ENCODE measurements at regions not wholly inside any gene's neighbourhood (a gene's known extent, or its start where the extent isn't known, plus 50 kb on each side); places are given as distances from the start of the nearest gene placed in this dataset.

DNA sequence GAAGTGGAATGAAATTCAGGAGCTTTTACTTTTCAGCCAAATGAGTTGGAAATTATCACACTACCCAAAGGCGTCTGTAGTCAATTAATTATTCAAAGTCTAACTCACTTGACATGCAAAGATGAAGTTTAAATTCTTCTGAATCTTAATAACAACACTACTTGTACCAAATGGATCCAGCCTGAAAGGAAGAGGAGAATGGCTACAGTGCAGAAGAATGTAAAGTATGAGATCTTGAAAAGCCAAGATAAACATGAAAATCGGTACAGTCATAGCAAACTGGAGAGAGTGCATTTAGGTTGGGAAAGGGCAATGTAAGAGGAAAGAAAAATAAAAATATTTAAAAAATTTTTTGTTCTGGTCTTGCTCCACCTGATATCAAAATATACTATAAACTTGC lies 195.5 kb downstream of the SIM1 start:
- no peak for DNase-seq

DNA sequence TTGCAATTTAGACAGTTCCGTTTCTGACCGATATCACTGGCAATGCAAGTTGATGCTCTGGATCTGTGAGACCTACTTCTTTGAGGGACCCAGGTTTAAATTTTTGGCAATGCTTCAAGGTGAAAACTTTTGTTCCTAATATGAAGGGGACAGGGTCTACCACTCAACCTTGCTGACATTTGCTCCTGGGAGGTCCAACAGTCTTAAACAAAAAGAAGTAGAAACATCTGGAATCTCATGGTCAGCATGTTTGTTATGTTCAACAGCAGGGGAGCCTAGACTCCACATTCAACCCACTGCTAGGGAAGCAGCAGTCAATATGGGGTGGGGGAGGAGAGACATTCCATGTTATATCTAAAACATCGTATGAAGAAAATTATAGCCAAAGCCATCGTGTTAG lies 196.4 kb downstream of the SIM1 start:
- intact Hi-C loops (cut with DNase I), result no loop called here
- no peak for DNase-seq

More for the DNA sequence above, 195.5 kb downstream of the SIM1 start:
- intact Hi-C loops (cut with DNase I), result no loop called here

DNA sequence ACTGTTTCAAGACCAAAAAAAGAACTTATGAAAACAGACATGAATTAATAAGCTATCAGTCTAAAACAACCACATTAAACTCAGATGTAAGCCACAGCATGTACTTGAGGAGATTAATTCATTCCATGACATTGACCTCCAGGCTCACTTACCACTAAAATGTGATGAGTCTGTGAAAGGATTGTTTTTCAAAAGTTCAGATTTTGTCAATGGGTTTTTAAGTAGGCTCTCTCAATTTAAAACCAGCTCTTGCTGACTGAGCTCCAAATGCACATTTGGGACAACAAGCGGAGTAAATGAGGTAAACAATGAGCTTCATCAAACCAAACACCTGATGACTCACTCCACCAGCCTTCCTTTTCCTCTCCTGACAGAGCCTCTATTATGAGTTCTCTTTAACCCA lies 197.0 kb downstream of the SIM1 start:
- intact Hi-C loops (cut with DNase I), result no loop called here

DNA sequence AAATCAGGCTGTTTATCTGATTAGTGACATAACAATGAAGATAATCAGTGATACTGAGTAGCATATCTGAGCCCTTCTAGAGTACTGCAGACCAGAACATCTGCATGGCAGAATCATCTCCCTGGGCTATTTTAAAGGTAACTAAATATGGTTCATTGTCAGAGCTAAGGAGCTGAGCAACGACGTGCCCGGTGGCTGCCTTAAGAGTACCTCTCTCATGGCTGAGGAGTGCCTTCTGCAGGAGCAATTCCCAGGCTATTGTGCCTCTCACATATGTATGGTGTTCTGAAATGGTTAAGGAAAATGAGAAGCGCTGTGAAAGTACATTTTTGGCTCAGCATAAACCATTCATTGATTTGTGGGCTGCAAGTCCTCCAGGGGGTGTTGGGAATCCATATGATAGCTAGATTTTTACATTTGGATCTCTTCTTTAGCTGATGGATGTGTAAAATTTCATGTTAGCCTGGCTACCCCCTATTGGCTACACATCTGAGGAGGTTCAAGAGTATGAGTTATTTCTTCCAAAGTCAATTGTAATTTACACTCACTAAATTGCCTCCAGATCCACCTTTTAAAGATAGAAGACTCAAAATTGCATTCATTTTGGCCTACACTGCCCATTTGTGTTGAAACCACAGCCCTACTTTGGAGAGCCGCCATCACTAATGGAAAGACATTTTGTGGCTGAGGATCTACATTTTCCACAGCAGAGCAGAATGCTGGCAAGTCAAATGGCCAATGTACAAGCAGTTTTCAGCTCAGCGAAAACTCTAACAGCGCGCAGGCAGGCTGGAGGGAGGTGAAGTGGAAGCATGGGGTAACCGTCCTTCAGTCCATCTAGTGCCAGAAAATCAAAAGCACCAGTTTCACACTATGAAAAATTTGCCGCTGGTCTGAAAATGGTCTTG lies 198.0 kb downstream of the SIM1 start:
- peak in 1 of 10 donors; percentile 59 for DNase-seq
- intact Hi-C loops (cut with DNase I), result no loop called here

More for the DNA sequence above, 197.0 kb downstream of the SIM1 start:
- no peak for DNase-seq

DNA sequence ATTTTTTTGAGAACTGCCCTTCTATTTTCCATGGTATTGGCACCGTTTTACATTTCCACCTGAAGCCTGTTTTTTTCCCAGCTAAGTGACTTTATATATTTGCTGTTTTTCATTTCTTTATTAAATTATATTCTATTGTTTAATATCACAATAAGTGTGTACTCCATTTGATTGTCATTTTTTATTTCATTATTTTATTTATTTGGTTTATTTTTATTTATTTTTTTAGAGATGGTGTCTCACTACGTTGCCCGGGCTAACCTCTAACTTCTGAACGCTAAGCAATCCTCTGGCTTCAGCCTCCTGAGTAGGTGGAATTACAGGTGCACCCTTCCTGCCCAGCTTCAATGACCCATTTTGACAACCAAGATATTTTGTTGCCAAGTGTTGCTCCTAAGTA lies 202.6 kb downstream of the SIM1 start:
- DNase-seq, result no peak
- intact Hi-C loops (cut with DNase I), result no loop called here

DNA sequence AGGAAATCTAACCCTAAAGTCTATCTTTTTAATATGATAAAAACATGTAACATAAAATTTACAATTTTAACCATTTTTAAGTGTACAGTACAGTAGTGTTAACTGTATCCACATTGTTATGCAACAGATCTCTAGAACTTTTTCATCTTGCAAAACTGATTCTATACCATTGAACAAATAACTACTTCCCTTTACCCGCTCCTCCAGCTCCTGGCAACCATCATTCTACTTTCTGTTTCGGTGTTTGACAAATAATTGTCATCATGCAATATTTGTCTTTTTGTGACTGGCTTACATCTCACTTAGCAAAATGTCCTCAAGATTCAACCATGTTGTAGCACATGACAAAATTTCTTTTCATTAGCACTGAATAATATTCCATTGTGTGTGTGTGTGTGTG lies 203.2 kb downstream of the SIM1 start:
- intact Hi-C loops (cut with DNase I), result no loop called here
- DNase-seq, result no peak

DNA sequence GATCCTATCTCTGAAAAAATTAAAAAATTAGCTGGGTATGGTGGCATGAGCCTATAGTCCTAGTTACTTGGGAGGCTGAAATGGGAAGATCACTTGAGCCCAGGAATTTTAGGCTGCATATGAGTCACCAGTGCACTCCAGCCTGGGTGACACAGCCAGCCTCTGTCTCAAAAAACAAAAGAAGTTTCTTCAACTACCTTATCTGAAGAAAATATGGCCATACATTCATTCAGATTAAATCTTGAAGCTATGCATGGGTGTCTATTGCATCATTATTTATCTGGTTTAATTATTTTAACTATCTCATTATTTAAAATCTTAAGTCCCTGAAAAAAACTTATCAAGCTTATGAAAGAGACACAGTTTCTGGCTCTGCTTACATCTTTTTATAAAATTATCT lies 204.1 kb downstream of the SIM1 start:
- DNase-seq, result no peak
- intact Hi-C loops (cut with DNase I), result no loop called here

DNA sequence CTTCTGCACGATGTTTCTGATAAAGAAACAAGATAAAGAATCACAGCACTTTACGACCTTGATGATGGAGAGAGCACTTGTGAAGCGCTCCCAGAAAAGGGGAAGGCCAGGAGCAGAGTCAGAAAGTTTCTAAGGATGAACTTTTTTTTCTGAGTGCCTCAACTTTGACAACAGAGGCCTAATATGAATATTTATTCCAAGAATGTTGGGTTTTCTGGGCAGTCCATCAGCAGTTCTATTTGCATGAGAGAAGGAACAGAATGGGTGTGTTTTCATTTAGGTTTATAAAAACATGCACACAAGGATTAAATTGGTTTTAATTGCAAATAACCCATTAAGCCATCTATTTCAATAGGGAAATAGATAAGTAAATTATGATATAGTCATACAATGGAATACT lies 204.9 kb downstream of the SIM1 start:
- intact Hi-C loops (cut with DNase I), result no loop called here
- DNase-seq, result no peak

DNA sequence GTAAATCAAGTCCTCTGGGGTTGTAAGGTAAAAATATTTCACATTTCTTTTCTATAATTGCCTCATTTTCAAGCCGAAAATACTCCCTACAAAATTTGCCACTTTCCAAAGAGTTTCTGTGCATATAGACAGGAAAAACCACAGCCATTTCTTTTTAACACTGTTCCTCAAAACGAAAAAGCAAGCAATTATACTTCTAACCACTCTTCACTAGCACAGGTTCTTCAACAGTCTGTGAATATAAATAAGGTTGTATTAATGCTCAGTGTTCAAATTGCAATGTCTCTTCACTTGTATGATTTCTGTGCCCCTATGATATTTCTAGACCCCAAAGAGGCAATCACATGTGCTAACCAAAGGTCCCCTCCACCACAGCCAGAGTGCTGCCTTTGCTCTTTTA lies 206.0 kb downstream of the SIM1 start:
- no peak for DNase-seq
- intact Hi-C loops (cut with DNase I), result no loop called here

DNA sequence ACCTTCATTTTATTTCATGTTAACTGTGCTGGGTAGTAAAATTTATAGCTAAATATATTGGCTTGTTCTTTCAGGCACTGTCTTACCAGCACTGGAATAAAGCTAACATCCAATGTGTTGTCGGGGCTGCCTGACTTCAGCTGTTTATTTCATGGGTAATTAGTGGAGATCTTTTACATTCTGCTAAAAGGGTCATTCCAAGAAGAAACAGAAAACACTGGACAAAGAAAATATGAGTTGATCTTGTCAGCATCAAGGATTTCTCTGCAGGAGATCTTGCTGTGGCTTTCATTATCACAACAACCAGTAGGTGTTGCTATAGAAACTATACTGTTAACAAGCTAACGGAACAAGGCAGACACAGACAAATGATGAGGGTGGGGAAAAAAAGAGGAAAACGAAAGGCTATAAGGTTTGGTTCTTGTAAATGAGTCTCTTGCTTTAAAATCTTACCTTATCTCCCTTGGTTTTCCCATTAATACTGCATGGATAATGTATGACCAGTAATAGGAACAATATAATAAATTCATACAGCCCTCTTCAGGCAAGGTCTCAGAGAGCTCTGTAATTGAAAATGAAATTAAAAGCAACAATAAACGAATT lies 206.8 kb downstream of the SIM1 start:
- intact Hi-C loops (cut with DNase I), result no loop called here
- DNase-seq, result no peak

DNA sequence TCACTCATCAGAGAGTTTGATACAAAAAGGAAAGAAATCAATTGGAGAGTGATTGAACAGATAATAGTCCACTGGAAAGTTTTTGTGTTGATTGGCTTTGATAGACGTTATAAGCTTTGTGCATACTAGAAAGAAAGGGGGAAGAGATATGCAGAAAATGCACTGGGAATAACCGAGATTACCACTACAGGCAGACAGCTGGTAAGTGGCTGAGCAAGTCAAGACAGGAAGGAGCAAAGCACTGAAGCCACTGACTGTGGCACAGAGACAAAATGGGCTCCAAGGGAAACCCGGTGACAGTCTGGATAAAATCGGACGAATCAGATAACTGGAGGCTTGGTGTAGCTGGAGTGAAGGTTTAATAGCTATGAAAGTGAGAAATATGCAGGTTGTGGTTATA lies 209.0 kb downstream of the SIM1 start:
- DNase-seq, result no peak
- intact Hi-C loops (cut with DNase I), result no loop called here

DNA sequence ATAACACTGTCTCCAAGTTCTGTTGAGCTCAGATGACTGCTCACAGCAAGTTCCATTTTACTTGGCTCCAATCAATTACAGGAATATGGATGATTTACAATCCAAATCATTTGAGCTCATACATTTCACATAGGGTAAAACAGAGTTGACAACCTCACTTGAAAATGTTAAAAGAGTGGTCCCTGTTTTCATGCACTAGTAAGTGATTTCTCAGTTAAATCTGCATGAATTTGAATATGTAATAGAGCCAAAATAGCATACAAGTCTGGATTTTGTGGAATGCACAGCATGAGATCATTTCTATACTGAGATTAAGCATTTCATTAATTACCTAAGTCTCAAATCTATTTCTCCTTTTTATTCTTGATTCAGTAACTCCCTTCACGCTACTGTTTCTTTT lies 217.6 kb downstream of the SIM1 start:
- DNase-seq, result no peak
- intact Hi-C loops (cut with DNase I), result no loop called here

DNA sequence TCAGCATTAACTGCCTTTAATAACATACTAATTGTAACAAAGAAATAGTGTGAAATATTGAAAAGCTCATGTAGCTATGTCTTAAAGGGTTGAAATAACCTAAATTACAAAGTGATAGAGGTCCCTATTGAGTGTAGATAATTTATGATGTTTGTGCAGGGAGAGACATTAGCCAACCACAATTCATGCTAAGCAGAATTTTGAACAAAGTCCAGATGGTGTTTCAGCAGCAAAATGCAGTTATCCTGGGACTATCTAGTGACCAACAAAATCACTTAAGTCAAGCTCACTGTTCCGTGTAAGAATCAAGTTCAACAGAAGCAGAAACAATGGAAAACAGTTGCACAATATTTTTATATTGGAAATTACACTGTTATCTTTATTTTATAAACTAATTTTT lies 218.5 kb downstream of the SIM1 start:
- DNase-seq, result no peak
- intact Hi-C loops (cut with DNase I), result no loop called here

DNA sequence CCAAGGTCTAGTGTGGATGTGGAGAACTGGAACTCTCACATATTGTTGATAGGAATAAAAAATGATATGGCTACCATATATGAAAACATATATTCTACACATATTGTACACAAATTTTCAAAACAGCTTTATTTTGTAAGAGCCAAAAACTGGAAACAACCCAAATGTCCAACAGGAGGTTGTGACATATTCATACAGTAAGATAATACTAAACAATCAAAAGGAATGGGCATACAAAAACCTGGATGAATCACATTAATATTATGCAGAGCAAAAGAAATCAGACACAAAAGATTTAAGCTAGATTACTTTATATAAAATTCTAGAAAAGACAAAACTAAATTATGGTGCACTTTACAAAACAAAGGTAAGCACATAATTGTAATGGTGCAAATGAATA lies 223.9 kb downstream of the SIM1 start:
- no peak for DNase-seq
- intact Hi-C loops (cut with DNase I), result no loop called here

DNA sequence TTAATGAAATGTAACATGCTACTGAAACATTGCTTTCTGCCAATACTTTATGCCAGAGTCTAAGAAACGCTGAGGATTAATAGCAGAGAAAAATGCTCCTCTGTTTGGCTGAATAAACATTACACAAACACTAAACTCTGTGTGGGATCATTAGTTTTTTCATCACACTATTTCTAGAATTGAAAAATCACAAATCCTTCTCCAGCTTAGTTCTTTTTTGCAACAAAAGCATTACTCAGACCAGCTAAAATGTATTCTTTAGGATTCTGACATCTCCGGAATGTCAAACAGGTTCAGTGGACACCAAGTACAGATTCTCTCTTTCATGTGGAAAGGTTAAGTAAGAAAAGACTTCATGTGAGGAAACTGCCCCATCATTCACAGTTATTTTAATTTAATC lies 226.9 kb downstream of the SIM1 start:
- intact Hi-C loops (cut with DNase I), result no loop called here
- no peak for DNase-seq

DNA sequence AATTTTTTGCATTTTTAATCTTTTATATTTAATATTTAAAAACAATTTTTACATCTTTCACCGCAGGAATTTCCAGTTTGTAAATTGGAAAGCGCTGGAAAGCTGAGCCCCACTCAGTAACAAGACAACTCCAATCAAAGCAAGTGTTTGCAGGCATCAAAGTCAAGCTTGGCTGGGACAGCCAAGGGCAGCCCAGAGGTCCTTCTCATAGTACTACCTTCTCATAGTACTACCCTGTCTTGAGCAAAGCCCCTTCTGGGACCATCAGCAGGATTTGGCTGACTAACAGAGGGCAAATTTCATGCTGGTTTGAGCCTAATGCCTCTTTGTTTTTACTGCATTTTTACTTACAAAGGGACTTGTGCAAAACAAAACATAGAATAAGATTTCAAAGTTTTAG lies 228.3 kb downstream of the SIM1 start:
- peak in 1 of 10 donors; percentile 32 for DNase-seq
- intact Hi-C loops (cut with DNase I), result no loop called here

DNA sequence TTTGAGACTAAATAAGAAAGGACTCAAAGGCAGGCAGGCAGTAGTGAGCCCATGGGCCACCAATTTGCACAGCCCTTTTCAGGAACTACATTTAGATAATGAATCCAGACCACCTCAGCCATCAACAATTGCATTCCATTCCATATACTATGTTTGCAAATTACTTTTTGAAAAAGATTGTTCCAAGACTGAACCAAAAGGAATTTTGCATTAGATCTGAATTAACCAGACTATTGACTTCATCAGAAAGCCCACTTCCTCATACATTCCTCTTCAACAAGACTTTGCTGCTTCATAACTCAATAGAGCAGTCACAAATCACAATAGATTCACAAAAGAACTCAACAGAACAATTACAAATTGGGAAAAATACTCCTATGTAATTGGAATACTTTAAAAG lies 229.1 kb downstream of the SIM1 start:
- DNase-seq, result no peak
- intact Hi-C loops (cut with DNase I), result no loop called here

DNA sequence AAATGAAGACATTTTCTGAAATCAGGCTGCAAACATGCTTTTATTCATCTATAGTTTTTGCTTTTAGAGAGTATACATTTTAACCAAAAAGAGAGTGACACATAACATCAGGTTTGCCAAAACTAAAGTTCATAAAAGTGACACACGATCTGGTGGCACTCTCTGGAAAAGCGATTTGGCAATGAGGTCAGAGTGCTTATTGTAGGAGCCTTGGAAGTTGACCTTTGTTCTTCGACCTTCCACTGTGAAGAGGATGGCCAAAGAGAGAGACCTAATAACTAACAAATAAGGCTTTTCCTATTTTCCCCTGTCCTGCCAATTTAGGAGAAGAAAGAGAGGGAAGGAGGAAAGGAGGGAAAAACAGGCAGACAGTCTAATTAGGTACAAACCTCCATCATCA lies 230.1 kb downstream of the SIM1 start:
- intact Hi-C loops (cut with DNase I), result no loop called here
- DNase-seq, result no peak

DNA sequence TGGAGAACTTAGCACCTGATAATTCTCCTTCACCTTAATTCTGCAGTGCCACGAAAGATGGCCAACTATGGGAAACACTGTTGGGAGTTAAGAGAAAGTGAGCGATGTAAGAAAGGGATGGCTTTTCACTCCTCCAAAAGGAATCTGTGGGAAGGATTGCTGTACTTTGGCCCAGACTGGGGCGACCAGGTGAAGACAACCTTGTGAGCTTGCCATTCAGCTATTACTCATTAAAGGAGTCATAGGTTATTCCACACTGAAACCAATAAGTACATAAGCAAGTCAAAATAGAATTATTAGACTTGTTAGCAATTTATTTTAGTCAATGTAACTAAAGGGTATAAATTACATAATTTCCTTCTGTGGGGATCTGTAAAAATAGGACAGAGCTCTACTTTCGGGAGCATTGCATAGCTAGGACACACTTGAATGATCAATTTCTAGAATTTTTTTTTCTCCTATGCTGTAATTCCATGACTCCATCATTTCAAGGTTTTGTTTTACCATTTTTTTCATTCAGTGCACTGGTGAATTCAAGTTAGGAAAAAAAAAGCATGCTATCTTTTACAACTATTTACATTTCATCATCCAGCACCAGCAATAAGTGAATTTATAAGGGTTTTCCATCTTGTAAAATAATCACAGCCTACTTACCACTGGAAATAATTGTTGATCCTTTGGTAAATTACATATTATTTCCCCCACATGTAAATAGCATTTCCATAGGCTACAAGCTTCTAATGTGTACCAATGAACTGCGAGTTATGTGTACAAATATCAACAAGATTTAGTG lies 231.7 kb downstream of the SIM1 start:
- intact Hi-C loops (cut with DNase I), result no loop called here
- DNase-seq, result no peak

DNA sequence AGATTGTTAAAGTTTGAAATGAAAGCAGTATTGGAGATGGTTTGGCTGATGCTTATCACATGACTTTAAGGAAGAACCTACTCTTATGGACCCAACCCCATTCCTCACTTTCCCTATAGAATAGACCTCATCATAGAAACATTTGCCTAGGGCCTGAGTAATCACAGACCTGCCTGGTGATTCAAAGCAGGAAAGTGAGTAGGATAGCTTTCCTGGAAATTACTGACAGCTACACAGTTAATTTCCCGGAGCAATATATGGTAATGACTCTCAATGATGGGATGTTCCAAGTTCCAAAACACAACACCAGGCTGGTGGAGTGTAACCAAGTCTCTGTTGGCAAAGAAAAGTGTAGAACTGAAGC lies 233.8 kb downstream of the SIM1 start:
- intact Hi-C loops (cut with DNase I), result no loop called here
- DNase-seq, result no peak

DNA sequence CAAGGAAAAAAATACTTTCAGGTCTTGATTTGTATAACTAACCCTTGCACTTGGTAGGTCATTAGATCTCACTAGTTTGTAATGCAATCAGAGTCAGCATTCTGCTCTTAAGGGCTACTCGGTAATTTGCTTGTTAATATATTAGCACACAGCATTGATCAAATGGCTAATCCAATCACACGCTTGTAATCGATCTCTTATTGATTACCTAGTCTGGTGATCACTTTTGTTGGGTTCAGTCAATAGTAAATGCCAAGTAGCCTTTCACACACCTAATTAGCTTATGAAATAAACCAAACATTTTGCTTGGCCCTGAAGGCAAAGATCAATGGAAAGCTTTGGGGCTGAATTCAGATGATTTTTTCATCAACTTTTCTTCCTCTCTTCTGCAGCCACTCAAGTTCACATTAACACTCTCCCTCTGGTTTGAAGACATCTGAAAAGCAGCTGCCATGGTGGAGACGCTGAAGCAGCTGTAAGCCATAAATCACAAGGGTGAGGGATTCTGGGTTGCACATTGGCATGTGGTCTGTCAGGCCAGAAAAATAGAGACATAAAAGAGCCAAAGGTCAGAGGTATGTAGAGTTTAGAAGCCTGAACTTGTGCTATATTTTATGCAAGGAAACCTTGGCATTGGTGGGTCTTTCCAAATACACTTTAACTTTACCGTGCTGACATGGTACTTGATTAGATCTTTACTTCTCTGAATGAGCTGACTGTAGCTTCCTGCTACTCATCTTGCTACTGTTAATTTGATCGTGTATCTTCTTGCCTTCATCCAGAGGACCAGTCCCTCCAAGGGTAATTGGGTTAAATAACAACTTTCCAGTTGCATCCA lies 234.4 kb downstream of the SIM1 start:
- no peak for DNase-seq
- intact Hi-C loops (cut with DNase I), result no loop called here

All from posterior cingulate gyrus (tissue), 11 donors.